RWPE2 (cell line): ENCODE measurements at regions not wholly inside any gene's neighbourhood (a gene's known extent, or its start where the extent isn't known, plus 50 kb on each side); places are given as distances from the start of the nearest gene placed in this dataset.

Experiments used
- ATAC-seq: fragments of 200-7000 bp; cut with Tn5 transposase; 3 replicates; pipeline ENCODE4 v1.9.1; 2021; ENCODE audit warnings: low read depth
- DNase-seq: peaks from one replicate; pipeline ENCODE4 v3.0.0-alpha.2; 2020; ENCODE audit warnings: low spot score
- H3K27ac ChIP-seq: fragments of 450-650 bp; 2 replicates; pipeline ENCODE4 v1.5.1; 2017; ENCODE audit warnings: mild to moderate bottlenecking; ENCODE audit not compliant: poor library complexity, severe bottlenecking
- H3K27me3 ChIP-seq: fragments of 250-450 bp; sonication (Bioruptor Pico); 2 replicates; pipeline ENCODE4 v1.5.1; 2021; ENCODE audit warnings: mild to moderate bottlenecking, moderate library complexity; ENCODE audit not compliant: insufficient read depth, poor library complexity, severe bottlenecking
- H3K36me3 ChIP-seq: fragments of 250-450 bp; sonication (Bioruptor Pico); 2 replicates; pipeline ENCODE4 v1.5.1; 2020; ENCODE audit warnings: low read depth, mild to moderate bottlenecking, moderate library complexity
- H3K4me1 ChIP-seq: fragments of 250-450 bp; sonication (Bioruptor Pico); 2 replicates; pipeline ENCODE4 v1.5.1; 2021; ENCODE audit warnings: mild to moderate bottlenecking, moderate library complexity; ENCODE audit not compliant: insufficient read depth, poor library complexity, severe bottlenecking
- H3K4me3 ChIP-seq: fragments of 250-450 bp; sonication (Bioruptor Pico); 2 replicates; pipeline ENCODE4 v1.5.1; 2021; ENCODE audit warnings: mild to moderate bottlenecking, moderate library complexity; ENCODE audit not compliant: severe bottlenecking
- H3K9me3 ChIP-seq: fragments of 250-450 bp; sonication (Bioruptor Pico); 2 replicates; pipeline ENCODE4 v1.5.1; 2021; ENCODE audit warnings: mild to moderate bottlenecking, moderate library complexity; ENCODE audit not compliant: severe bottlenecking
- CTCF ChIP-seq: fragments of 450-650 bp; IDR thresholded peaks from one replicate; pipeline ENCODE4 v1.5.1; 2017; ENCODE audit warnings: mild to moderate bottlenecking, moderate library complexity; ENCODE audit not compliant: poor library complexity, severe bottlenecking

GRCh38 chr7:142420554-142421362 is 162.9 kb upstream of the PRSS58 start:
- TF ChIP-seq CTCF: peak; percentile 11

GRCh38 chr7:142418326-142418725 is 160.5 kb upstream of the PRSS58 start:
- Histone ChIP-seq H3K9me3 (no peaks in the 10 kb centered on the region), H3K27ac (no peak overlapping the region), H3K4me3 (no peak overlapping the region), H3K27me3 (no peaks in the 10 kb centered on the region), H3K36me3 (no peaks in the 10 kb centered on the region), H3K4me1 (no peaks in the 10 kb centered on the region)
- ATAC-seq (no peak), DNase-seq (no peak)
- TF ChIP-seq CTCF: no peak

More at GRCh38 chr7:142420554-142421362, 162.9 kb upstream of the PRSS58 start:
- no peaks in the 10 kb centered on the region for H3K9me3 ChIP-seq
- no peaks in the 10 kb centered on the region for H3K36me3 ChIP-seq
- DNase-seq (no peak), ATAC-seq (peak; percentile 27; the same call in 1 of the 3 replicates)
- no peak overlapping the region for H3K27ac ChIP-seq
- H3K4me3 ChIP-seq: no peak overlapping the region
- no peaks in the 10 kb centered on the region for H3K4me1 ChIP-seq
- no peaks in the 10 kb centered on the region for H3K27me3 ChIP-seq

DNA sequence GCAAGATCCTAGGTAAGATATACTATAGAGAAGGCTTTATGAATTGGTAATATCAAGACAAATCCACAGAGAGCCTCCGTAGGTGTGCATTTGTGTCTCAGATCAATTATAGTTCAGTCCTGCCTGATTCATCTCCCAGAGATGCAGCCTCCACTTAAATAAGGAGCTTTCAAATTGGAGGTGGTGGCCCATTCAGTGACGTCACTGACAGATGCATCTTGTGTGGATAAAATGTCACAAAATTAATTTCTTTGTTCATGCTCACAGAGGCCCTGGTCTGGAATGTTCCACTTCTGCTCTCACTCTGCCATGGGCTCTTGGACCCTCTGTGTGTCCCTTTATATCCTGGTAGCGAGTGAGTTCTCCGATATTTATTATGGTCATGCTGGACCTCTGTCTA is 157.1 kb upstream of the PRSS58 start:
- no peak for ATAC-seq
- Histone ChIP-seq H3K9me3 (no peaks in the 10 kb centered on the region), H3K4me3 (no peak overlapping the region), H3K4me1 (no peaks in the 10 kb centered on the region), H3K27me3 (no peaks in the 10 kb centered on the region), H3K36me3 (no peaks in the 10 kb centered on the region), H3K27ac (no peak overlapping the region)
- no peak for TF ChIP-seq CTCF
- DNase-seq: no peak

GRCh38 chr7:142414135-142414534 is 156.3 kb upstream of the PRSS58 start:
- Histone ChIP-seq H3K9me3 (no peaks in the 10 kb centered on the region), H3K27me3 (no peaks in the 10 kb centered on the region), H3K4me3 (no peak overlapping the region), H3K4me1 (no peaks in the 10 kb centered on the region), H3K27ac (no peak overlapping the region), H3K36me3 (no peaks in the 10 kb centered on the region)
- DNase-seq (no peak), ATAC-seq (no peak)
- no peak for TF ChIP-seq CTCF
